Activated CD8-positive, alpha-beta memory T cell treated with anti-CD3 and anti-CD28 coated beads, Interleukin-2, amount 50 U/mL, for 1 hour (primary cell): ENCODE measurements at regions not wholly inside any gene's neighbourhood (a gene's known extent, or its start where the extent isn't known, plus 50 kb on each side); places are given as distances from the start of the nearest gene placed in this dataset.

Experiments
- DNase-seq: peaks from one replicate; pipeline ENCODE4 v3.0.0-alpha.2; 2020; ENCODE audit errors: extremely low read depth

DNA sequence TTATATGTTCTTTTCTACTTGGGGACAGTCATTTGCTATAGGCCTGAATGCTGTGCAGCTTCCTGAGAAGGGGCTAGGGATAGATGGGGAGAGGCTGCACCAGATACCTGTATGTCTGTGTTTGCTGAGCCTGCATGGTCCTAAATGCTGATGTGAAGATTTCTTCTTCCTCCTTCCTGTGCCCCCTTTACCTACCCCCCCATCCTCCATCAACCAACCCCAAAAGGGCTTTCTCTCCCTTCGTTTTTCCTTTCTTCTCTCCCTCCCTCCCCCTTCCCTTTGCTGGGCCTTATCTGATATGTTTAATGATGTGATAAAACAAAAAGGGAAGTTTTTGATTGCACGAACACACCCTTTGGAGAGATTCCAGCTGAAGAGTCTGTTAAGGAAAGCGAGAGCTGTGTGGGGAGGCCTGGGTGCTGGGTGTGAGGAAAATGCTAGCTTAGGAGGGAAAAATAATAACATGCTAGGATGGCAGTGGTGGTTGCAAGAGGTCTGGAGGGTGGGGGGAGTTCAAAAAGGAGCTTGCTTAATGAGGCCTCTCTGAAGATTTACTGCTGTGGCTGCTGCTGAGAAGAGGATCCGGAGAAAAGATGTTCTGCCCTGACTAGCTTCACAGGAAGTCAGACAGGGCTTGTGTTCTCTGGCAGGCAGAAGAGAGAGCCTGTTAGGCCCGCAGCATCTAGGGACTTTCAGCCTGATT, 101.8 kb downstream of the SAMD9 start:
- DNase-seq: no peak

GRCh38 chr7:93015101-93015778, 102.5 kb downstream of the SAMD9 start:
- DNase-seq: no peak

DNA sequence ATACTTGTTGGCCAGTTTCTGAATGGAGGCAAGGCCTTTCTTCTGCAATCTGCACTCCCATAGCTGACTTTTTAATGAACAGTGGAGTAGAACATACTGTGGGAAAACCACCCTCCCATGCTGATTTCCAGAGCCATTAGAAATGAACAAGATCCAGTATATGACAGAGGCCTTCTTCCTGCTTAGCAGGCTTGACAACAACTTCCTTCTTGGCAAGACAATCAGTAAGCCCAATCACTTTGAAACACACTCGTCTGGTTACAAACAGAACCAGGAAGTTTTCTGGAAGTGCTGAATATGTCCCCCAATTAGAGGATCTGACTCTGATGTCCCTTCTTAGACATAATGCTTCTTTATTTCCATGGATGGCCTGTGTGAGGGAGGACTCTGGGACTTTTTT, 103.4 kb downstream of the SAMD9 start:
- DNase-seq: no peak

- DNase-seq: no peak
These were observed 104.2 kb downstream of the SAMD9 start for GRCh38 chr7:93013446-93014061.

DNA sequence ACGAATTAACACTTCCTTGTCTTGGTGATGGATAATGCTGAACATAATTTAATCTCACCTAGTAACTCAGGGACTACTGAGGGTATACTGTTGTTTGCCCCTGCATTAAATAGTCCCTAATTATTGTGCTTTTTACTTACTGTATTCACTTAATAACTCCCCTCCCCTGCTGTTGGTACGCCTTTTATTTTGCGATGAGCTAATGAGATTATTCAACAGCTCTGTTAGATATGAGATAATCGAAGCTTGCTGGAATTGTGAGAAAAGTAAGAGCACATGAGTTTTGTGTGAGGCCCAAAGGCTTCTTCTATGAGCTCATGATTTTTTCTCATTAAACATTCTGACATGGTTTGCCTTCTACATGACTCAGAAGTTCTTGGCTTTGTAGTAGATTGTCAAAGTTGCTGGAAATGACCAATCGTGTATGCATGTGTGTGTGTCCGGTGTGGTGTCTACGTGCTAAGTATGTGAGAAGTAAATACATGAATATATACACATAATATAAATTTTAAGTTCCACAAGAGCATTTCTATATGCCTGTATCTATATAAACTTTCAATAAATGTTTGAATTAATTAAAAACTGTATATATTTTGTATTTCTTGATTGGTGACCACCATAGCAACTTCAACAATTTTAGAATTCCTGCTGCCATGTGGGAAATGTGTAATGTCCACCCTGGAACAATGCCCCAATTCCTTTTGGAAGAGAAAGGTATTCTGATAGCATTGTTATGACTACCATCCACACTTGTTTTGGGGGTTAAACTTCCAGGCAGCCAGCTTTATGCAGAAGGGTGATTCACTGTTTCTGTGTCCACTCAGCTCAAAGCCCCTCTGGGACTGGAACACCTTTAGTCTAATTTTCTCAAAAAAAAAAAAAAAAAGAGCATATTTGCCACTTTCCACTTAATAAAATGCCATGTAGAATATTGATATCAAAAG, 106.2 kb downstream of the SAMD9 start:
- no peak for DNase-seq

DNA sequence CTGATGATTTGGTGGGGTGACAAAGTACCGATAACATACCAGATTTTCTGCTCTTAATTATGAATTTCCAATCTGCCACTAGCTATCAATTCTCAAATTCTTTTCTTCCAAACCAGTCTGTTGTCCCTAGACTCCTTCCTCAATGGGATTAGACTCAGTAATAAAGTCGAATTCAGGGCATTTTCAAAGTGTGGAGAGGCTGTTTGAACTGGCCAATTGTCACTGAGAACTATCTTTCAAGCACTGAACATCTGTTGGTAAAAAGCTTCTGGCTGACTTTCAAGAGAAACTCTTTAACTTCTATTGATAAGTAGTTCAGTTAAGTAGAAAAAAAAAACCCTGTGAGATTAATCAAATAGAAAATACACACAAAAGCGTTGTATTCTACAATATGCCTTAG, 108.9 kb downstream of the SAMD9 start:
- DNase-seq: no peak

DNA sequence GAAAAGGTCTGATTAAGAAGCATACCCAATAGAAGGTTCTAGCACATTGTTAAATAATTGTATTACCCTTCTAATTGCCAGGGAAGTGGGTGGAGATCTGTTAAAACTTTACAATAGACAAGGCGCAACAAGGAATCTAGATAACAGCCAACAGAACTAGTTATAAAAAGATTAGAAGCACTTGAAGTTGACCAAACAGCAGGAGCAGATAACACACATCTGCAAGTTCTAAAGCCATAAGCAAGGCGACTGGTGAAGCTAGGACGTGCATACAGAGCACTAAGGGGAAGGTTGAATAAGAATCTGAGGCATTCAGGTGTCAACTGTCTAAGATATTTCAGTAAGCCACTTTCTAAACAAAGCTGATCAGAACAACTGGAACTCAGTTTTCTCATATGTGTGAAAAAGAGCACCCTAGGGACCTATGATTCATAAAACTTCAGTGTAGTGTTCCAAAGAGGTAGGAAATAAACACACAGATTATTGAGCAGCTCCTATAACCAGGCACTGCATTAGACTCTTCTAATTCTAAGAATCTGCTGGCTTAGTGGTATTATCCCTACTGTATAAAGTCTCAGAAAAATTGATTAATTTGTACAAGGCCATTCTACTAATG, 111.2 kb downstream of the SAMD9 start:
- DNase-seq: no peak

DNA sequence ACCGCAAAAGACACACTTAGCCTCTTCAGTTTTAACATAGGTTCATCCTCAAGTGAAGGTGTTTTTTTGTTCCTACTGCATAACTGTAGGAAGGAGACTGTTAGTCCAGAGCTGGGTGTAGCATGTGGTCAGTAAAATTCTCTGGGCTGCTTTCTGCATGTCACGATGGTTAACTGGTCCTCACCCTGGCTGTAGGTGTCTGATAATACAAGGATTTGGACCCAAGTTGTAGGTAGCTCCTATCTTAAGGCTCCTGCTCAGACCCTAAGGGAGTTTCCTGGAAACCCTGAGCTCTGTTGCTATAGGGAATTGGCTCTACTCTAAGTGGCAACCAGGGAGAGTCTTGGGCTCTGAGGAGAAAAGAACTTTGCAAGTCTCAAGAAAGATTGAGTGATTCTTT, 112.9 kb downstream of the SAMD9 start:
- no peak for DNase-seq

DNA sequence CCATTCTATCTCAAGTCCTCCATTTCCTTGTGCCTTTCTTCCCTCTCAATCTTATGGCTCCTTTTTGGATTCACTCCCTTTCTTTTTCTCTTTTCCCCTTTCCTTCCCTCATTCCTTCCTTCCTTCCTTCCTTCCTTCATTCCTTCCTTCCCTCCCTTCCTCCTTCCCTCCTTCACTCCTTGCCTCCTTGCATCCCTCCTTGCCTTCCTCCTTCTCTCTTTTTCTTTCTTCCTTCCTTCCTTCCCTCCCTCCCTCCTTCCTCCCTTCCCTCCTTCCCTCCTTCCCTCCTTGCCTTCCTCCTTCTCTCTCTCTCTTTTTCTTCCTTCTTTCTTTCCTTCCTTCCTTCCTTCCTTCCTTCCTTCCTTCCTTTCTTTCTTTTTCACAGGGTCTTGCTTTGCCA, 120.1 kb downstream of the SAMD9 start:
- no peak for DNase-seq

DNA sequence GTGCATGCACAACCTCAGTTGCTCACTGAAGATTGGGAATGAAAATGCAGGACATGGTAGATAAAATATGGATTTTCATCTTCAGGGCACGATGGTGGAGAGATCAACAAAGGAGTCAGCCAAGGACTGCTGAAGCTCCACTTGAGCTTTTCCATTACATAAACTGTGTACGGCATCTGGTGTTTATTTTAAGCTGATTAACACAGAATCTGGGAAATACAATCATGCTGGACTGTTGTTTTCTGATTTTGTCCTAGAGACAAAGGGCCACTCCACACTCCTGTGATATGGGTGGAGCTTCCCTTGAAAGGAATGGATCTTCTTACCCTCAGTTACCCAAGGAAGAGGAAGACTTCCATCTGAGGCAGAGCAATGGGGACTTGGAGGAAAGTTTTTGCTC, 120.6 kb downstream of the SAMD9 start:
- DNase-seq: no peak

DNA sequence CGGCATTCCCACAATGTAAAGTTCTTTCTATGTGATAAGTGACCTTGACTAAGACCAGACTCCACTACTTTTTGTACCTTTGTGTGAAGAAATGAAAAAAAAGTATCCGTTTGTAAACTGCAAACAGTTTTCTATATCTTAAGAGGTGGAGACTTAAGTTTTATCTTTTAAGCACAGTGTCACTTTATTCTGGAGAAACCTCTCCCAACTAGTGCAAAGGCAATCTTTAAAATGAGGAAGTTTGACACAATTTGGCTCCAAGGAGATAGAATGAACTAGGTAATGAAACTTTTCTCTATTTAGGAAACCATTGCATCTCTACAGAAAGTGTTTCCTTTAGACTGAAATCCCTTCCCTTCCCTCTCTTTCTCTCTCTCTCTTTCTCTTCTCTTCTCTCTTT, 122.9 kb downstream of the SAMD9 start:
- no peak for DNase-seq

DNA sequence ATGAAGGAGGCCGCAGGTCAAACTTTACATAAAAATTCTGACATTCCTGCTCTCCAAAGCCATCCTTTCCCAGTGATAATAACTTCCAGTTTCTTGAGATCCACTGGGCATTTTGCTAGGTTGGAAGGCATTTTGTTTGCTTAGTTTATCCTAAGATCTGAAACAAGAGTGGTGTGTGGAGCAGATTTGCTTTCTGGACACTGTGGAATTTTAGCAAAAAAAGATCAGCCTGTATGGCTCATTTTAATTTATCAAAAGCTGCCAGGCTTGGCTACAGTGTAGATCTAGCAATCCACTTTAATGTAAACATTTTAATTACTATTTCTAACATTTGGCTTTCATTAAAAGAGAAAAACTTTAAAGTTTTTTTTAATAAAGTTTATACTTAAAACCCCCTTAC, 124.8 kb downstream of the SAMD9 start:
- DNase-seq: no peak

DNA sequence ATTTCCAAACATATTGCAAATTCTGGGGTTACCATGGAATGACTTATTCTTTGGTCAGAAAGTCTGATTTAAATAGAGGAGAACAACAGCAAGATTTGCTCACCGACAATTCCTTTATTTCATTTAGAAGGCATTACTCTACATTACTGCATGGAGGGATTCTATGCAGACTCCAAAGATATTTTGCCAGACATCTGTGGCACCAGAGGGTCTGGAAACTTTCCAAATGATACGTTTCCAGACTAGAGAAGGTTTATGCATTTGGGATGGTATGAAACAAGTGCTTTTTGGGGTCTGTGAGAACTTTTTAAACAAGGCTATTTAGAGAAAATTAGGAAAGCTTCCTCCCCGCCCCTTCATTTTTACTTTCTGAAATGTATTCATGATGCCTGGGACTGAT, 125.3 kb downstream of the SAMD9 start:
- DNase-seq: no peak

GRCh38 chr7:92991190-92991589, 126.6 kb downstream of the SAMD9 start:
- no peak for DNase-seq

GRCh38 chr7:92988941-92989545, 128.7 kb downstream of the SAMD9 start:
- DNase-seq: no peak

DNA sequence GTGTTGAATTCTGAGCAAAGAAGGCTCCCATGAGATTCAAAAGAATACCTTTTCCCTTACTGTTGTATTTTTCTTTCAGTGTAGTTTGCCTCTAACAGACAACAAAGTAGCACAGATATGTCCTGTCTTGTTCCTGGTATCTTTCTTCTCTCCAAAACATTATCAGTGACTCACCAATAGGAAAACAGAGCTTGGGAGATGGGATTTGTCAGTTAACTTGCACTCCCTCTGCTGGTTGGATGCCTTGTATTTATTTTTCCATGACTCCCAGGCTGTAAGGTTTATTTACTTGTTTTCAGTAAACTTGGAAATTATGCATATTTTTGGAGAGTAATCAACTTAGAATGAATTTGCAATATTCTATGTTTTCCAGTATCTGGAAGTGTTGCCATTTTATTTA, 129.7 kb downstream of the SAMD9 start:
- no peak for DNase-seq

DNA sequence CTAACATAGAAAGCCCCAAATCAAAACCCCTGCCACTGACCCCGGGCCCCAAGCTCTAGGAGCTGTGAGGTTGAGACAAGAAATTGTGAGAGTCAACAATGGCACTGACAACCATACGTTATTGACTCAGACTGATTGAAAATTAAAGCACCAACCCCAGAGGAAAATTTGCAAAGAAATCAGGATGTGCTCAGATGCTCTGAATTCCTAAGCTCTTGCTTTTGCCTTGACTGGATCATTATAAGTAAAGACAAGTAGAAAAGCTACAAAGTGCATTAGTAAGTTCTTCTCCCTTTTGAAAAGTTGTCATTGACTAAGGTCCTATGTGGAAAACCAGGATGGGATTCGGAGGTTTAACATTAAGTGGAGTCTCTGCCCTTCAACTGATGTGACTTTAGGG, 130.2 kb downstream of the SAMD9 start:
- no peak for DNase-seq

GRCh38 chr7:92987095-92987494, 130.7 kb downstream of the SAMD9 start:
- DNase-seq: no peak

GRCh38 chr7:92982928-92983327, 134.9 kb downstream of the SAMD9 start:
- DNase-seq: no peak

GRCh38 chr7:92976931-92977330, 140.6 kb upstream of the CDK6 start:
- no peak for DNase-seq

DNA sequence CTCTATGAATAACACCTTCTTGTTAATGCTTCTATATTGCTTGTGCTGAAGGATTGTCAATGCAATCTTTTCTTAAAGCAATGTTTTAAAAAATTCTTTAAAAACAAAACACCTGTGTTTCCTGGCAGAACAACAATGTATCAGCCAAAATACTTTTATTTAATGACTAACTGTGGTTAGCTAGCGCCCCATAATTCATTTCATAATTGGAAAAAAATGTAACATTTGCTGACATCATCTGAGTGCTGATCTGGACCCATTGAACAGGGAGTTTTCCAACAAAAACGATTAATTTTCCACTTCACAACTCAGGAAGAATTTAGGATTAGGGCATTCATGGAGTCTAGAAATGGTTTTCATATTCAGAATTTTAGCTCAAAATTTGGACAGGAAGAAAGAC, 137.6 kb upstream of the CDK6 start:
- no peak for DNase-seq
